ENCODE measurements at regions not wholly inside any gene's neighbourhood (a gene's known extent, or its start where the extent isn't known, plus 50 kb on each side); places are given as distances from the start of the nearest gene placed in this dataset.

DNA sequence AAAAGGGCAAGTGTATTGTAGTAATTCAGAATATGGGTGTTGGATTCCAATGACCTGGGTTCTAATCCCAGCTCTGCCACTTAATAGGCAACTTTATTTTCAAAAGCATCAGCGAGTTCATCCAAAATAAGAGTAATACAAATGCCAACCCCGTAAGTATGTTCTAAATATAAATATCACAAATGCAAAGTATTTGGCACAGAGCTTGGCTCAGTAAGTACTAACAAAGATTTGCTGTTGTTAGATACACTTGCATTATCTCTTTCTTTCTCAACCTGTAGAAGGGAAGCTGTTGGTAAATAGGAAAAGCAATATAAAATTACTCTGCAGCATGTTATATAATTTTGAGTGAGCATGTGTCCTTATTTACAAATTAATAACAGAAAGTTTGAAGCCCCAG, 1302.6 kb upstream of the FAM98A start:
- TF ChIP-seq EZH2phosphoT487 (IDR thresholded peaks at IDR 0.05; ENCODE audit: borderline replicate concordance, low read length), result no peak
- TF ChIP-seq, protein P1, sequence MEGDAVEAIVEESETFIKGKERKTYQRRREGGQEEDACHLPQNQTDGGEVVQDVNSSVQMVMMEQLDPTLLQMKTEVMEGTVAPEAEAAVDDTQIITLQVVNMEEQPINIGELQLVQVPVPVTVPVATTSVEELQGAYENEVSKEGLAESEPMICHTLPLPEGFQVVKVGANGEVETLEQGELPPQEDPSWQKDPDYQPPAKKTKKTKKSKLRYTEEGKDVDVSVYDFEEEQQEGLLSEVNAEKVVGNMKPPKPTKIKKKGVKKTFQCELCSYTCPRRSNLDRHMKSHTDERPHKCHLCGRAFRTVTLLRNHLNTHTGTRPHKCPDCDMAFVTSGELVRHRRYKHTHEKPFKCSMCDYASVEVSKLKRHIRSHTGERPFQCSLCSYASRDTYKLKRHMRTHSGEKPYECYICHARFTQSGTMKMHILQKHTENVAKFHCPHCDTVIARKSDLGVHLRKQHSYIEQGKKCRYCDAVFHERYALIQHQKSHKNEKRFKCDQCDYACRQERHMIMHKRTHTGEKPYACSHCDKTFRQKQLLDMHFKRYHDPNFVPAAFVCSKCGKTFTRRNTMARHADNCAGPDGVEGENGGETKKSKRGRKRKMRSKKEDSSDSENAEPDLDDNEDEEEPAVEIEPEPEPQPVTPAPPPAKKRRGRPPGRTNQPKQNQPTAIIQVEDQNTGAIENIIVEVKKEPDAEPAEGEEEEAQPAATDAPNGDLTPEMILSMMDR (IDR thresholded peaks at IDR 0.05; ENCODE audit: low read depth, low read length, poor library complexity, severe bottlenecking), result no peak
- H3K79me2 ChIP-seq (ENCODE audit: control insufficient read depth, low read length), result no peaks in the 10 kb centered on the region

DNA sequence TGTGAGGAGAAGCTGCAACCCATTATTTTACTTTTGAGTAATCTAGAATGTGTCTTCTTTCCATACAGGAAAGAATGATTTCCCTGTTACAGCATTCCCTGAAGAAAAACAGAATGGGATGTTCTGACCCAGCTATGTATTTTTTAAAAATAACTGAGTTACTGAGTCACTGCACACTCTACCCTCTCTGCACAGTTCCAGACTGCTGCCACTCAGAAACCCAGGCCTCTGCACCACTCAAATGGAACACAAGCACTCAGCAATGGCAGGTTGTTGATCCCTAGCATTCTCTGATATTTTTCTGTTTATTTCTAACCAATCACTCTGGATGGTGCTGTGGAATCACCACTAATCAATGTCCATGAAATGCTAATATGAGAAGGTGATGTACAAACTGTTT, 1300.0 kb upstream of the FAM98A start:
- Histone ChIP-seq H3F3A (ENCODE audit: control insufficient read depth, insufficient read depth) (no peaks in the 10 kb centered on the region), H3K9me2 (replicated peaks; ENCODE audit: control insufficient read depth, low read length) (no peaks in the 10 kb centered on the region), H3K36me3 (ENCODE audit: control insufficient read depth, low read length) (no peaks in the 10 kb centered on the region), H3K79me2 (ENCODE audit: control insufficient read depth, low read length) (no peaks in the 10 kb centered on the region), H3K27ac (ENCODE audit: low read depth, low read length) (no peak overlapping the region), H3K9me3 (ENCODE audit: control insufficient read depth, insufficient read depth, low read length) (no peaks in the 10 kb centered on the region), H3K4me3 (ENCODE audit: low read length) (no peak overlapping the region), H3K27me3 (ENCODE audit: control insufficient read depth, low read length) (no peaks in the 10 kb centered on the region), H3K4me2 (ENCODE audit: low read length) (no peak overlapping the region), H3K4me1 (ENCODE audit: control insufficient read depth, low read length) (no peaks in the 10 kb centered on the region), H4K20me1 (ENCODE audit: control insufficient read depth, insufficient read depth, low read depth, low read length) (no peaks in the 10 kb centered on the region)
- TF ChIP-seq, protein P1 (IDR thresholded peaks at IDR 0.05; ENCODE audit: low read depth, low read length, poor library complexity, severe bottlenecking), result no peak
- no peak for TF ChIP-seq EZH2phosphoT487 (IDR thresholded peaks at IDR 0.05; ENCODE audit: borderline replicate concordance, low read length)

More for the DNA sequence above, 1302.6 kb upstream of the FAM98A start:
- no peaks in the 10 kb centered on the region for H4K20me1 ChIP-seq (ENCODE audit: control insufficient read depth, insufficient read depth, low read depth, low read length)
- no peaks in the 10 kb centered on the region for H3K27me3 ChIP-seq (ENCODE audit: control insufficient read depth, low read length)
- no peaks in the 10 kb centered on the region for H3F3A ChIP-seq (ENCODE audit: control insufficient read depth, insufficient read depth)
- H3K9me3 ChIP-seq (ENCODE audit: control insufficient read depth, insufficient read depth, low read length), result no peaks in the 10 kb centered on the region
- H3K36me3 ChIP-seq (ENCODE audit: control insufficient read depth, low read length), result no peaks in the 10 kb centered on the region
- H3K9me2 ChIP-seq (replicated peaks; ENCODE audit: control insufficient read depth, low read length), result no peaks in the 10 kb centered on the region
- H3K4me2 ChIP-seq (ENCODE audit: low read length), result no peak overlapping the region
- H3K4me1 ChIP-seq (ENCODE audit: control insufficient read depth, low read length), result no peaks in the 10 kb centered on the region
- H3K27ac ChIP-seq (ENCODE audit: low read depth, low read length), result no peak overlapping the region
- H3K4me3 ChIP-seq (ENCODE audit: low read length), result no peak overlapping the region

DNA sequence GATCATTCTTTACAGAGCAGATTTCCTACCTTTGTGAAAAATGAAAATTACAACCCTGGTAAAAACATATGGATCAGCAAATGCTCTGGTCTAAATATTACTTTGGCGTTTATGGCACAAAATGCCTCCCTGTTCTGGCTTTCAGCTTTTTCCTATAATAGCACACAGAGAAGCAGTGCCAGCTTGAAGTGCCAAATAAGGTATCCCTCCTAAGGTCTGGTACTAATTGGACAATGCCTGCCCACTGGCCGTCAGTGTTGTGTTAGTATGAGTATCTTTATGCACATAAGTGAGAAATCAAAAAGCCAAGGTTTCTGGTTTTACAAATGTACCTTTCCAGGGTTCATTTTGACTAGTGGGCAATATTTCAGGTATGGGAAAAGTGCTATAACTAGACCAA, 1293.7 kb upstream of the FAM98A start:
- H4K20me1 ChIP-seq (ENCODE audit: control insufficient read depth, insufficient read depth, low read depth, low read length), result no peaks in the 10 kb centered on the region
- no peaks in the 10 kb centered on the region for H3K9me2 ChIP-seq (replicated peaks; ENCODE audit: control insufficient read depth, low read length)
- no peak overlapping the region for H3K27ac ChIP-seq (ENCODE audit: low read depth, low read length)
- no peak overlapping the region for H3K4me3 ChIP-seq (ENCODE audit: low read length)
- no peaks in the 10 kb centered on the region for H3K4me1 ChIP-seq (ENCODE audit: control insufficient read depth, low read length)
- H3F3A ChIP-seq (ENCODE audit: control insufficient read depth, insufficient read depth), result no peaks in the 10 kb centered on the region
- H3K79me2 ChIP-seq (ENCODE audit: control insufficient read depth, low read length), result no peaks in the 10 kb centered on the region
- no peak for TF ChIP-seq EZH2phosphoT487 (IDR thresholded peaks at IDR 0.05; ENCODE audit: borderline replicate concordance, low read length)
- TF ChIP-seq, protein P1 (IDR thresholded peaks at IDR 0.05; ENCODE audit: low read depth, low read length, poor library complexity, severe bottlenecking), result no peak
- H3K27me3 ChIP-seq (ENCODE audit: control insufficient read depth, low read length), result no peaks in the 10 kb centered on the region
- no peak overlapping the region for H3K4me2 ChIP-seq (ENCODE audit: low read length)
- H3K36me3 ChIP-seq (ENCODE audit: control insufficient read depth, low read length), result no peaks in the 10 kb centered on the region
- no peaks in the 10 kb centered on the region for H3K9me3 ChIP-seq (ENCODE audit: control insufficient read depth, insufficient read depth, low read length)

DNA sequence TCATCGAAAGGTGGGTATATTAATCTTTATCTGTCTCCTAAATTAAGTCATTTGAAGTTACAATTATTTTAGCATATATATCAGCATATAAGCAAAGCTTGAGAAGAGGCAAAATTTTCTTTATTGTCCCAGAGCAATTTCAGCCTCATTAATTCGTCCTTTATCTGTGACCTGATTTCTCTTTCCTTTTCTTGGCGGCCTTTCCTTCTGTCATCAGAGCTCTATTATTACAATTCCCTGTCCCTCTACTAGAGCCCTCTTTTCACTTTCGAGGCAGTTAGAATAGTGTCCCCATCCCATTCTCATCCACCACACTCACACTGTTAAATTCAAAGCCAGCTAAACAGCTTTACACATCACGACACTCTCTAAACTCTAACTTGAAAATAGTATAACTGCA, 1293.2 kb upstream of the FAM98A start:
- Histone ChIP-seq H4K20me1 (ENCODE audit: control insufficient read depth, insufficient read depth, low read depth, low read length) (no peaks in the 10 kb centered on the region), H3K4me1 (ENCODE audit: control insufficient read depth, low read length) (no peaks in the 10 kb centered on the region), H3K4me2 (ENCODE audit: low read length) (no peak overlapping the region), H3K9me3 (ENCODE audit: control insufficient read depth, insufficient read depth, low read length) (no peaks in the 10 kb centered on the region), H3K27ac (ENCODE audit: low read depth, low read length) (no peak overlapping the region), H3K27me3 (ENCODE audit: control insufficient read depth, low read length) (no peaks in the 10 kb centered on the region), H3K4me3 (ENCODE audit: low read length) (no peak overlapping the region), H3K9me2 (replicated peaks; ENCODE audit: control insufficient read depth, low read length) (no peaks in the 10 kb centered on the region), H3F3A (ENCODE audit: control insufficient read depth, insufficient read depth) (no peaks in the 10 kb centered on the region), H3K36me3 (ENCODE audit: control insufficient read depth, low read length) (no peaks in the 10 kb centered on the region), H3K79me2 (ENCODE audit: control insufficient read depth, low read length) (no peaks in the 10 kb centered on the region)
- no peak for TF ChIP-seq EZH2phosphoT487 (IDR thresholded peaks at IDR 0.05; ENCODE audit: borderline replicate concordance, low read length)
- TF ChIP-seq, protein P1 (IDR thresholded peaks at IDR 0.05; ENCODE audit: low read depth, low read length, poor library complexity, severe bottlenecking), result no peak
